ENCODE measurements at regions not wholly inside any gene's neighbourhood (a gene's known extent, or its start where the extent isn't known, plus 50 kb on each side); places are given as distances from the start of the nearest gene placed in this dataset.
"Not testable (repeated sequence)": the region's sequence is repeated elsewhere in the genome, so short reads cannot be mapped to it uniquely, and the experiment has no call there.

DNA sequence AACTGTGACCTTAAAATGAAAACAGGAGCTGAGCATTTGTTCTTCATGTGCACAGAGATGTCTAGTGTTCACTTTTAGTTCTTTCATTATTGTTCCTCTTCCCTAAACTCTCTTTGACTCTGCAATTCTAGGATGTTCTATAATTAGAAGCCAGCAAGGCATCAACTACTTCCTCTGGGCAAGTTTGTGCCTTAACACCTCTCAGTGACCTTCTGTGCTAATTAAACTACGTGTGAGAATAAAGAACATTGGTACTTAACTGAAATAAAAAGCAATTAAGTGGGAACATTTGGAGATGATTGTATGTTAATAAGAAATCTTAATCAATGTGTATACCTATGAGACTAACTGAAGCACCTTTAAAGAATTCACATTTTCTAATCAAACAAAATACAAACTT, 242.8 kb downstream of the RASEF start:
- no peak for DNase-seq
- Histone ChIP-seq H3K27ac (ENCODE audit: low read length) (no peak overlapping the region), H3K27me3 (ENCODE audit: control insufficient read depth, insufficient read depth, low read length) (no peaks in the 10 kb centered on the region), H3K4me1 (ENCODE audit: control insufficient read depth, insufficient read depth, low read length) (no peaks in the 10 kb centered on the region), H3K36me3 (ENCODE audit: control insufficient read depth, insufficient read depth, low read length) (no peaks in the 10 kb centered on the region), H3K4me3 (ENCODE audit: low read length) (no peak overlapping the region), H3K9me3 (replicated peaks; ENCODE audit: control insufficient read depth, low read depth, low read length) (no peaks in the 10 kb centered on the region)
- WGBS (ENCODE audit: insufficient coverage), result no CpG with 5 or more reads among the region's 1 CpG

DNA sequence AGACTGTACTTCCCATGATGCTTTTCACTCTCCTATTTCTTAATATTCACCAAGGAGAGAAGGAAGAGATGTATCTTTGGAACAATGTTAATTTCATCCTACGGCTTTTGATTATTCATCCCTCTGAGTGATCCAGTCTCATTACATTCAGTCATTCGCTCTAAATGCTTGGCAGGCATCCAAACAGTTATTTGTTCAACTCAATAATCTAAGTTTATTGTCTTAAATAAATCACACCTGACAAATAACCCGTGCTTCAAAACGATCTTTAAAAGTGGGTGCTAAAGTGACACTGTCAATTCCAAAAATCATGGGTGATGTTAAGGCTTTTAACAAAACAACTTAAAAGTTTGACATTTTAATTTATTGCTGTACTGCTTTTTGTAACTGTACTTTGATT, 233.1 kb downstream of the RASEF start:
- Histone ChIP-seq H3K27ac (ENCODE audit: low read length) (no peak overlapping the region), H3K4me1 (ENCODE audit: control insufficient read depth, insufficient read depth, low read length) (no peaks in the 10 kb centered on the region), H3K9me3 (replicated peaks; ENCODE audit: control insufficient read depth, low read depth, low read length) (no peaks in the 10 kb centered on the region), H3K27me3 (ENCODE audit: control insufficient read depth, insufficient read depth, low read length) (no peaks in the 10 kb centered on the region), H3K4me3 (ENCODE audit: low read length) (no peak overlapping the region), H3K36me3 (ENCODE audit: control insufficient read depth, insufficient read depth, low read length) (no peaks in the 10 kb centered on the region)
- no CpG with 5 or more reads among the region's 4 CpGs for WGBS (ENCODE audit: insufficient coverage)
- DNase-seq, result no peak

DNA sequence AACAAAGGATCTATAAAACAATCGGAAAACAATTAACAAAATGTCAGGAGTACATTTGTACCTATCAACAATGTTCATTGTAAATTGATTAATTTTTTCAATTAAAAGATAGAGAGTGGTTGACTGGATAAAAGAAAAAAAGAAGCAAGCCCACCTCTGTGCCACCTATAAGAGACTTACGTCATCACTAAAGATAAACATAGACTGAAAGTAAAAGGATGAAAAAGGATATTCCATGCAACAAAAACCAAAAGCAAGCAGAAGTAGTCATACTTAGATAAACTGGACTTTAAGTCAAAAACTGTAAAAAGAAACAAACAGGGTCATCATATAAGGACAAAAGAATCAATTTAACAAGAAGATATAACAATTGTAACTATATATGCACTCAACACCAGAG, 197.4 kb downstream of the RASEF start:
- DNase-seq, result no peak
- no CpG with 5 or more reads among the region's 2 CpGs for WGBS (ENCODE audit: insufficient coverage)
- H3K36me3 ChIP-seq (ENCODE audit: control insufficient read depth, insufficient read depth, low read length), result no peaks in the 10 kb centered on the region
- no peaks in the 10 kb centered on the region for H3K27me3 ChIP-seq (ENCODE audit: control insufficient read depth, insufficient read depth, low read length)
- no peak overlapping the region for H3K27ac ChIP-seq (ENCODE audit: low read length)
- no peaks in the 10 kb centered on the region for H3K9me3 ChIP-seq (replicated peaks; ENCODE audit: control insufficient read depth, low read depth, low read length)
- H3K4me3 ChIP-seq (ENCODE audit: low read length), result no peak overlapping the region
- no peaks in the 10 kb centered on the region for H3K4me1 ChIP-seq (ENCODE audit: control insufficient read depth, insufficient read depth, low read length)

DNA sequence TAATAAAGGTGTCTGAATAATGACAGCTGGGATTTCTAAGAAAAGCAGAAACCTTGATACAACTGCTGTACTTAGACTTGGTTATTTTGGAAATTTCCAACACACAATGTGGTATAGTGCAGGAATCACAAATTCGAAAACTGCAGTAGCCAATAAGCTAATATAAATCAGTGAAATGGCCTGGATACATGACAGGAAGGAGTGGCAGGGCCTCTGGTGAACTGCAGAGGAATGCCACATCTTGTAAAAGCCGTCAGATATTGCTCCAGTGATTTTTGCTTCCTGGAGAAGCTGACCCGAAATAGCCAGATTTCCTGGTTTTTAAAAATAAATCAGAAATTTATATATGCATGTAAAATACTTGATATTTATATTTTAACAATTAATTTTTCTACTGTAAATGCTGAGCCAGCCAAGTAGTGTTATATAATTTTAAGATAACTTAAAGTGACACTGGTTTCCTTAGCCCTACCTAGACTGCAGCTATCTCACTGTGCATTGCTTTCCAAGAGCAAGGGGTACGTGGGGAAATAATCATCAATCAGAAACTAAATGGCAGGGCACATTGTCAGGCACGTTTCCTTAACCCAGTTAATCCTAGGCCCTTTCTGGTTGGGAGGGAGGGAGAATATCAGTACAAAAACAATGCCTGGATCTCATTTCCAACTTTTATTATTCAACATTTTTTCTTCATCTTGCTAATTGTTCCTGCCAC, 182.4 kb downstream of the RASEF start:
- 50% methylated on average over 1 of the region's 5 CpGs for WGBS (ENCODE audit: insufficient coverage)

GRCh38 chr9:82882138-82882537, 180.8 kb downstream of the RASEF start:
- Histone ChIP-seq H3K4me3 (ENCODE audit: low read length) (no peak overlapping the region), H3K27ac (ENCODE audit: low read length) (no peak overlapping the region), H3K9me3 (replicated peaks; ENCODE audit: control insufficient read depth, low read depth, low read length) (no peaks in the 10 kb centered on the region), H3K4me1 (ENCODE audit: control insufficient read depth, insufficient read depth, low read length) (no peaks in the 10 kb centered on the region), H3K36me3 (ENCODE audit: control insufficient read depth, insufficient read depth, low read length) (no peaks in the 10 kb centered on the region), H3K27me3 (ENCODE audit: control insufficient read depth, insufficient read depth, low read length) (no peaks in the 10 kb centered on the region)
- no CpG with 5 or more reads among the region's 1 CpG for WGBS (ENCODE audit: insufficient coverage)
- no peak for DNase-seq

More for the DNA sequence above, 182.4 kb downstream of the RASEF start:
- Histone ChIP-seq H3K9me3 (replicated peaks; ENCODE audit: control insufficient read depth, low read depth, low read length) (no peaks in the 10 kb centered on the region), H3K27ac (ENCODE audit: low read length) (no peak overlapping the region), H3K4me3 (ENCODE audit: low read length) (no peak overlapping the region), H3K27me3 (ENCODE audit: control insufficient read depth, insufficient read depth, low read length) (no peaks in the 10 kb centered on the region), H3K36me3 (ENCODE audit: control insufficient read depth, insufficient read depth, low read length) (no peaks in the 10 kb centered on the region), H3K4me1 (ENCODE audit: control insufficient read depth, insufficient read depth, low read length) (no peaks in the 10 kb centered on the region)
- DNase-seq, result no peak

GRCh38 chr9:82882748-82883147, 180.2 kb downstream of the RASEF start:
- WGBS (ENCODE audit: insufficient coverage), result no CpG with 5 or more reads among the region's 2 CpGs
- Histone ChIP-seq H3K4me3 (ENCODE audit: low read length) (no peak overlapping the region), H3K27me3 (ENCODE audit: control insufficient read depth, insufficient read depth, low read length) (no peaks in the 10 kb centered on the region), H3K36me3 (ENCODE audit: control insufficient read depth, insufficient read depth, low read length) (no peaks in the 10 kb centered on the region), H3K27ac (ENCODE audit: low read length) (no peak overlapping the region), H3K4me1 (ENCODE audit: control insufficient read depth, insufficient read depth, low read length) (no peaks in the 10 kb centered on the region), H3K9me3 (replicated peaks; ENCODE audit: control insufficient read depth, low read depth, low read length) (no peaks in the 10 kb centered on the region)
- DNase-seq, result no peak

DNA sequence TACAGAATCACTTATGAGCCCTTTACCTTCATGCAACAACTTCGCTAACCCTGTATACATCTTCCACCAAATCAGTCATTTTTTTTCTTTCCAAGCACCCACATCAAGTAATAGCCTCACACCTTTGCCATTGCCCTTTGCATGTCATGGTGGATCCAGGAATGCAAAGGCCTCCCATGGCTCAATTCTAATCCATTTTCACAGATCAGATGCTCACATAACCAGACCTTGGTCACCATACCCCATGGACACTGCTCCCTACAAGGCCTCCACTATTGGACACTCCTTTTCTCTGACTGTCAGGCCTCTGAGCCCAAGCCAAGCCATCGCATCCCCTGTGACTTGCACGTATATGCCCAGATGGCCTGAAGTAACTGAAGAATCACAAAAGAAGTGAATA, 179.5 kb downstream of the RASEF start:
- Histone ChIP-seq H3K4me3 (ENCODE audit: low read length) (no peak overlapping the region), H3K27me3 (ENCODE audit: control insufficient read depth, insufficient read depth, low read length) (no peaks in the 10 kb centered on the region), H3K9me3 (replicated peaks; ENCODE audit: control insufficient read depth, low read depth, low read length) (no peaks in the 10 kb centered on the region), H3K4me1 (ENCODE audit: control insufficient read depth, insufficient read depth, low read length) (no peaks in the 10 kb centered on the region), H3K27ac (ENCODE audit: low read length) (no peak overlapping the region), H3K36me3 (ENCODE audit: control insufficient read depth, insufficient read depth, low read length) (no peaks in the 10 kb centered on the region)
- DNase-seq, result no peak
- WGBS (ENCODE audit: insufficient coverage), result 100% methylated on average over 1 of the region's 3 CpGs

DNA sequence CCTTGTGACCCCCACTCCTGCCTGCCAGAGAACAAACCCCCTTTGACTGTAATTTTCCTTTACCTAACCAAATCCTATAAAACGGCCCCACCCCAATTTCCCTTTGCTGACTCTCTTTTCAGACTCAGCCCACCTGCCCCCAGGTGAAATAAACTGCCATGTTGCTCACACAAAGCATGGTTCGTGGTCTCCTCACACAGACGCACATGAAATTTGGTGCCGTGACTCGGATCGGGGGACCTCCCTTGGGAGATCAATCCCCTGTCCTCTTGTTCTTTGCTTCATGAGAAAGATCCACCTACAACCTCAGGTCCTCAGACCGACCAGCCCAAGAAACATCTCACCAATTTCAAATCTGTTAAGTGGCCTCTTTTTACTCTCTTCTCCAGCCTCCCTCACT, 179.0 kb downstream of the RASEF start:
- WGBS (ENCODE audit: insufficient coverage), result 77% methylated on average over 7 of the region's 7 CpGs
- not testable (repeated sequence) for H3K27ac ChIP-seq (ENCODE audit: low read length); DNase-seq; H3K4me3 ChIP-seq (ENCODE audit: low read length); H3K9me3 ChIP-seq (replicated peaks; ENCODE audit: control insufficient read depth, low read depth, low read length); H3K4me1 ChIP-seq (ENCODE audit: control insufficient read depth, insufficient read depth, low read length); H3K36me3 ChIP-seq (ENCODE audit: control insufficient read depth, insufficient read depth, low read length); H3K27me3 ChIP-seq (ENCODE audit: control insufficient read depth, insufficient read depth, low read length)

- Histone ChIP-seq H3K9me3 (replicated peaks; ENCODE audit: control insufficient read depth, low read depth, low read length) (peaks cover 2% of the 10 kb centered on the region), H3K4me3 (ENCODE audit: low read length) (no peak overlapping the region), H3K27me3 (ENCODE audit: control insufficient read depth, insufficient read depth, low read length) (no peaks in the 10 kb centered on the region), H3K27ac (ENCODE audit: low read length) (no peak overlapping the region), H3K4me1 (ENCODE audit: control insufficient read depth, insufficient read depth, low read length) (no peaks in the 10 kb centered on the region), H3K36me3 (ENCODE audit: control insufficient read depth, insufficient read depth, low read length) (no peaks in the 10 kb centered on the region)
- 90% methylated on average over 1 of the region's 4 CpGs for WGBS (ENCODE audit: insufficient coverage)
- no peak for DNase-seq
These were observed 172.5 kb downstream of the RASEF start for GRCh38 chr9:82890401-82890800.

DNA sequence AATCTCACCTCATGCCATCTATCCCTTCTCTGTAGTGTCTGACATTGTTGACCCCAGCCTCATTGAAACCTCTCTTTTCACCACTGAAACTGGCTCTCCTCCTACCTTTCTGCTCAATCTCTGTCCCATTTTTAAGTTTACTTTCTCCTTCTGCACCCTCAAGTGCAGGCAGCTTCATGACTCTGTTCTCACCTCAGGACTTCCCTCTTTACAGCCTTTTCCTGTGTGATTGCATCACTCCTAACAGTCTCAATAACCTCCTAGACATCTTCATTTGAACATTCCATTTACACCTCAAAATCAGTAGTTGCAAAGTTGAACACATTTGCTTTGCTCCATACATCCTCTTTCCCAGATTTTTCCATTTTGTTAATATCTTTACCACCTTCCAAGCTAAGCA, 172.1 kb downstream of the RASEF start:
- no peaks in the 10 kb centered on the region for H3K27me3 ChIP-seq (ENCODE audit: control insufficient read depth, insufficient read depth, low read length)
- no peak overlapping the region for H3K27ac ChIP-seq (ENCODE audit: low read length)
- DNase-seq, result no peak

GRCh38 chr9:82891321-82891720, 171.6 kb downstream of the RASEF start:
- no peak overlapping the region for H3K27ac ChIP-seq (ENCODE audit: low read length)
- DNase-seq, result no peak
- no peaks in the 10 kb centered on the region for H3K27me3 ChIP-seq (ENCODE audit: control insufficient read depth, insufficient read depth, low read length)
- H3K36me3 ChIP-seq (ENCODE audit: control insufficient read depth, insufficient read depth, low read length), result no peaks in the 10 kb centered on the region
- H3K4me1 ChIP-seq (ENCODE audit: control insufficient read depth, insufficient read depth, low read length), result no peaks in the 10 kb centered on the region
- no peak overlapping the region for H3K4me3 ChIP-seq (ENCODE audit: low read length)
- H3K9me3 ChIP-seq (replicated peaks; ENCODE audit: control insufficient read depth, low read depth, low read length), result peaks cover 2% of the 10 kb centered on the region
- no CpG with 5 or more reads among the region's 1 CpG for WGBS (ENCODE audit: insufficient coverage)

More for the DNA sequence above, 172.1 kb downstream of the RASEF start:
- Histone ChIP-seq H3K4me3 (ENCODE audit: low read length) (no peak overlapping the region), H3K36me3 (ENCODE audit: control insufficient read depth, insufficient read depth, low read length) (no peaks in the 10 kb centered on the region), H3K9me3 (replicated peaks; ENCODE audit: control insufficient read depth, low read depth, low read length) (peaks cover 2% of the 10 kb centered on the region), H3K4me1 (ENCODE audit: control insufficient read depth, insufficient read depth, low read length) (no peaks in the 10 kb centered on the region)

All from muscle of leg (tissue), 3 donors.